ENCODE measurements at regions not wholly inside any gene's neighbourhood (a gene's known extent, or its start where the extent isn't known, plus 50 kb on each side); places are given as distances from the start of the nearest gene placed in this dataset.

GRCh38 chr3:162760789-162761188, 1264.2 kb downstream of the OTOL1 start:
- ChIA-PET POLR2A (no interaction called here), CTCF (no interaction called here)
- H3K36me3 ChIP-seq (ENCODE audit: control insufficient read depth, insufficient read depth, low read length) = no peaks in the 10 kb centered on the region
- TF ChIP-seq CTCF (IDR thresholded peaks at IDR 0.05; ENCODE audit: insufficient read depth, low read depth, low read length) = no peak
- no peaks in the 10 kb centered on the region for H3K27me3 ChIP-seq (ENCODE audit: control insufficient read depth, insufficient read depth, low read length)
- H3K4me3 ChIP-seq (ENCODE audit: low read depth, low read length) = no peak overlapping the region
- no peak for DNase-seq (ENCODE audit: low read depth)

GRCh38 chr3:162764051-162764807, 1267.6 kb downstream of the OTOL1 start:
- POLR2A ChIA-PET = no interaction called here

GRCh38 chr3:162764808-162765071, 1268.1 kb downstream of the OTOL1 start:
- Histone ChIP-seq H3K4me3 (ENCODE audit: low read depth, low read length) (no peak overlapping the region), H3K27me3 (ENCODE audit: control insufficient read depth, insufficient read depth, low read length) (no peaks in the 10 kb centered on the region), H3K36me3 (ENCODE audit: control insufficient read depth, insufficient read depth, low read length) (no peaks in the 10 kb centered on the region)
- POLR2A ChIA-PET = no interaction called here
- CTCF ChIA-PET = no interaction called here
- TF ChIP-seq CTCF (IDR thresholded peaks at IDR 0.05; ENCODE audit: insufficient read depth, low read depth, low read length) = no peak
- DNase-seq (ENCODE audit: low read depth) = no peak

More at GRCh38 chr3:162764051-162764807, 1267.6 kb downstream of the OTOL1 start:
- no peaks in the 10 kb centered on the region for H3K36me3 ChIP-seq (ENCODE audit: control insufficient read depth, insufficient read depth, low read length)
- no peak overlapping the region for H3K4me3 ChIP-seq (ENCODE audit: low read depth, low read length)
- no peak for DNase-seq (ENCODE audit: low read depth)
- no peak for TF ChIP-seq CTCF (IDR thresholded peaks at IDR 0.05; ENCODE audit: insufficient read depth, low read depth, low read length)
- CTCF ChIA-PET = no interaction called here
- H3K27me3 ChIP-seq (ENCODE audit: control insufficient read depth, insufficient read depth, low read length) = no peaks in the 10 kb centered on the region

GRCh38 chr3:162765524-162765923, 1268.9 kb downstream of the OTOL1 start:
- Histone ChIP-seq H3K27me3 (ENCODE audit: control insufficient read depth, insufficient read depth, low read length) (no peaks in the 10 kb centered on the region), H3K4me3 (ENCODE audit: low read depth, low read length) (no peak overlapping the region), H3K36me3 (ENCODE audit: control insufficient read depth, insufficient read depth, low read length) (no peaks in the 10 kb centered on the region)
- TF ChIP-seq CTCF (IDR thresholded peaks at IDR 0.05; ENCODE audit: insufficient read depth, low read depth, low read length) = no peak
- no peak for DNase-seq (ENCODE audit: low read depth)
- CTCF ChIA-PET = no interaction called here
- POLR2A ChIA-PET = no interaction called here

- no peak for TF ChIP-seq CTCF (IDR thresholded peaks at IDR 0.05; ENCODE audit: insufficient read depth, low read depth, low read length)
- POLR2A ChIA-PET = no interaction called here
- CTCF ChIA-PET = no interaction called here
- no peak for DNase-seq (ENCODE audit: low read depth)
- H3K27me3 ChIP-seq (ENCODE audit: control insufficient read depth, insufficient read depth, low read length) = no peaks in the 10 kb centered on the region
- H3K4me3 ChIP-seq (ENCODE audit: low read depth, low read length) = no peak overlapping the region
- no peaks in the 10 kb centered on the region for H3K36me3 ChIP-seq (ENCODE audit: control insufficient read depth, insufficient read depth, low read length)
Observed at GRCh38 chr3:162769564-162769963, 1273.0 kb downstream of the OTOL1 start.
